SK-N-SH treated with all-trans-retinoic acid at 6 μM for 48 hours (cell line): ENCODE measurements at regions not wholly inside any gene's neighbourhood (a gene's known extent, or its start where the extent isn't known, plus 50 kb on each side); places are given as distances from the start of the nearest gene placed in this dataset.

Experiments used
- ATAC-seq: fragments of 200-7000 bp; cut with Tn5 transposase; 3 replicates; pipeline ENCODE4 v1.9.1; 2020; ENCODE audit warnings: mild to moderate bottlenecking, moderate library complexity
- ARNTL ChIP-seq: fragments of 450-650 bp; formaldehyde crosslinking; IDR thresholded peaks from 2 replicates; pipeline ENCODE4 v1.5.0; 2020; ENCODE audit warnings: low read depth, mild to moderate bottlenecking, moderate library complexity, borderline replicate concordance
- BACH2 ChIP-seq: fragments of 250-450 bp; sonication (Bioruptor Pico); IDR thresholded peaks from 2 replicates; pipeline ENCODE4 v1.9.0; 2021; ENCODE audit warnings: mild to moderate bottlenecking, borderline replicate concordance
- CSDC2 ChIP-seq: fragments of 250-450 bp; sonication (Bioruptor Pico); IDR thresholded peaks from 2 replicates; pipeline ENCODE4 v1.5.0; 2020; ENCODE audit warnings: mild to moderate bottlenecking, moderate library complexity
- ESRRG ChIP-seq: fragments of 250-450 bp; sonication (Bioruptor Pico); IDR thresholded peaks from 2 replicates; pipeline ENCODE4 v1.6.1; 2021; ENCODE audit warnings: mild to moderate bottlenecking
- GLIS3 ChIP-seq: fragments of 250-450 bp; sonication (Bioruptor Pico); IDR thresholded peaks from 2 replicates; pipeline ENCODE4 v1.5.0; 2020; ENCODE audit warnings: mild to moderate bottlenecking, moderate library complexity
- ISL1 ChIP-seq: fragments of 250-450 bp; sonication (Bioruptor Pico); IDR thresholded peaks from 2 replicates; pipeline ENCODE4 v2.1.2; 2022; ENCODE audit warnings: mild to moderate bottlenecking, moderate library complexity
- OSR1 ChIP-seq: fragments of 250-450 bp; sonication (Bioruptor Pico); IDR thresholded peaks from 2 replicates; pipeline ENCODE4 v1.8.0; 2022; ENCODE audit warnings: moderate library complexity, mild to moderate bottlenecking, inconsistent platforms
- PPARA ChIP-seq: fragments of 250-450 bp; sonication (Bioruptor Pico); IDR thresholded peaks from 2 replicates; pipeline ENCODE4 v1.5.0; 2020; ENCODE audit warnings: mild to moderate bottlenecking, borderline replicate concordance
- RARB ChIP-seq: fragments of 250-450 bp; sonication (Bioruptor Pico); IDR thresholded peaks from 2 replicates; pipeline ENCODE4 v1.8.0; 2021; ENCODE audit warnings: mild to moderate bottlenecking, moderate library complexity
- SNAI2 ChIP-seq: fragments of 250-450 bp; sonication (Bioruptor Pico); IDR thresholded peaks from 2 replicates; pipeline ENCODE4 v1.5.0; 2020; ENCODE audit warnings: mild to moderate bottlenecking, moderate library complexity
- TCF4 ChIP-seq: fragments of 250-450 bp; sonication (Bioruptor Pico); IDR thresholded peaks from 2 replicates; pipeline ENCODE4 v1.8.0; 2021; ENCODE audit warnings: mild to moderate bottlenecking, moderate library complexity, borderline replicate concordance
- TOX ChIP-seq: fragments of 250-450 bp; sonication (Bioruptor Pico); IDR thresholded peaks from 2 replicates; pipeline ENCODE4 v1.8.0; 2021; ENCODE audit warnings: mild to moderate bottlenecking, moderate library complexity, borderline replicate concordance
- ZC3H10 ChIP-seq: fragments of 250-450 bp; sonication (Bioruptor Pico); IDR thresholded peaks from 2 replicates; pipeline ENCODE4 v1.5.1; 2021; ENCODE audit warnings: mild to moderate bottlenecking, moderate library complexity
- ZFP3 ChIP-seq: fragments of 250-450 bp; sonication (Bioruptor Pico); IDR thresholded peaks from 2 replicates; pipeline ENCODE4 v1.5.0; 2020; ENCODE audit warnings: mild to moderate bottlenecking, moderate library complexity
- ZFP30 ChIP-seq: fragments of 450-650 bp; formaldehyde crosslinking; IDR thresholded peaks from 2 replicates; pipeline ENCODE4 v1.5.0; 2022; ENCODE audit warnings: mild to moderate bottlenecking, moderate library complexity
- ZNF565 ChIP-seq: fragments of 450-650 bp; formaldehyde crosslinking; conservative IDR thresholded peaks from 2 replicates; pipeline ENCODE4 v1.5.0; 2020; ENCODE audit warnings: low read depth, mild to moderate bottlenecking, moderate library complexity
- ZNF8 ChIP-seq: fragments of 450-650 bp; formaldehyde crosslinking; IDR thresholded peaks from 2 replicates; pipeline ENCODE4 v1.5.0; 2020; ENCODE audit warnings: mild to moderate bottlenecking, moderate library complexity
- TF ChIP-seq, protein P1 (sequence below): fragments of 250-450 bp; sonication (Bioruptor Pico); IDR thresholded peaks from 2 replicates; pipeline ENCODE4 v1.8.0; 2021; ENCODE audit warnings: low read depth, mild to moderate bottlenecking, moderate library complexity, borderline replicate concordance
- TF ChIP-seq, protein P2 (sequence below): fragments of 250-450 bp; sonication (Bioruptor Pico); IDR thresholded peaks from 2 replicates; pipeline ENCODE4 v1.5.1; 2021; ENCODE audit warnings: mild to moderate bottlenecking, moderate library complexity
- TF ChIP-seq, protein P3 (sequence below): fragments of 250-450 bp; sonication (Bioruptor Pico); IDR thresholded peaks from 2 replicates; pipeline ENCODE4 v1.5.1; 2020; ENCODE audit warnings: low read depth, mild to moderate bottlenecking, moderate library complexity
- TF ChIP-seq, protein P4 (sequence below): fragments of 250-450 bp; sonication (Bioruptor Pico); IDR thresholded peaks from 2 replicates; pipeline ENCODE4 v1.5.0; 2020; ENCODE audit warnings: mild to moderate bottlenecking, moderate library complexity
- TF ChIP-seq, protein P5 (sequence below): fragments of 250-450 bp; sonication (Bioruptor Pico); IDR thresholded peaks from 2 replicates; pipeline ENCODE4 v1.8.0; 2020; ENCODE audit warnings: mild to moderate bottlenecking, moderate library complexity, borderline replicate concordance

DNA sequence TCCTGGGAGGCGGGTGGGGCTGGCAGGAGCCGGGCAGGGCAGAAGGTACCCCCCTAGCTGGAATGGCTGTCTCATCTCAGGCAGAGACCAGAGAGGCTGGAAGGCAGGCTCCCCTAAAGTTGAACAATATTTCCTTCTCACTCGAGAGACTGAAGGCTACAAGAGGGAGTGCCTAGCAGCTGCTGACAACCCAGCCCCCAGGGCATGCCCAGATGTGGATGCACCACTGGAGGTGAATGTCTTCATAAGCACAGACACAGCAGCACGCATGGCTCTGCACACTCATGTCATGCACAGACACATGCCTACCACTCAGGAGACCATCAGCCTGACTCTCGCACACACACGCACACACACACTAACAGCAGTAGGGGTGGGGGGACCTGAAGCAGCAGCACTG is 179.0 kb downstream of the CCT6B start:
- no peak; the same call in 2 of the 3 replicates for ATAC-seq
- no peak for TF ChIP-seq BACH2
- TF ChIP-seq PPARA (CRISPR knock-in tag) = no peak
- TF ChIP-seq TOX (CRISPR knock-in tag) = no peak
- no peak for TF ChIP-seq ZFP30 (CRISPR knock-in tag)
- TF ChIP-seq CSDC2 (CRISPR knock-in tag) = no peak
- TF ChIP-seq ZFP3 = no peak
- TF ChIP-seq ZC3H10 (CRISPR knock-in tag) = no peak
- TF ChIP-seq, protein P1, sequence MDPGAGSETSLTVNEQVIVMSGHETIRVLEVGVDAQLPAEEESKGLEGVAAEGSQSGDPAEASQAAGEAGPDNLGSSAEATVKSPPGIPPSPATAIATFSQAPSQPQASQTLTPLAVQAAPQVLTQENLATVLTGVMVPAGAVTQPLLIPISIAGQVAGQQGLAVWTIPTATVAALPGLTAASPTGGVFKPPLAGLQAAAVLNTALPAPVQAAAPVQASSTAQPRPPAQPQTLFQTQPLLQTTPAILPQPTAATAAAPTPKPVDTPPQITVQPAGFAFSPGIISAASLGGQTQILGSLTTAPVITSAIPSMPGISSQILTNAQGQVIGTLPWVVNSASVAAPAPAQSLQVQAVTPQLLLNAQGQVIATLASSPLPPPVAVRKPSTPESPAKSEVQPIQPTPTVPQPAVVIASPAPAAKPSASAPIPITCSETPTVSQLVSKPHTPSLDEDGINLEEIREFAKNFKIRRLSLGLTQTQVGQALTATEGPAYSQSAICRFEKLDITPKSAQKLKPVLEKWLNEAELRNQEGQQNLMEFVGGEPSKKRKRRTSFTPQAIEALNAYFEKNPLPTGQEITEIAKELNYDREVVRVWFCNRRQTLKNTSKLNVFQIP = no peak
- no peak for TF ChIP-seq ISL1
- TF ChIP-seq OSR1 = no peak

DNA sequence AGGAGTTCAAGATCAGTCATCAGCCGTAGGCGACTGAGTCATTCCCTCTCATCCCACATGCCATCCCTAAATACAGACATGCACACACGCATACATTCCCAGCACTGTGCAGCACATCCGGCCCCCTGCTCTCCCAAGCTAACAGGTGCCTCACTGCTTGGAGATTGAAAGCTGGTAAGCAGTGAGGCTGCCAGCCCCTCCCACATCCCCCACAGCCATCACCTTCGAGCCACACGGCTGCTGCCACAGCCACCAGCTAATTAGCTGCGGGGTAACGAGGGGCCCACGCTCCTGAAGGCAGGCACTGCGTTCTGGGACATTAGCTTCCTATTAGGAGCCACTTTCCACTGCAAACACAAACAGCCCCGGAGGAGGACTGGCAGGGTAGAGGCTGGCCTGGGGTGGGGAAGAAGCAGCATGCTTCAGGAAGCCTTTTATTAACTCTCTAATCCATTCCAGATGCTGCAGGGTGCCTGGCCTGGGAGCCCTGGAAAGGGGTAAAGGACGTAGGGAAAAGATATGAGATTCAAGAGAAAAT is 179.6 kb downstream of the CCT6B start:
- ATAC-seq = peak; percentile 61

DNA sequence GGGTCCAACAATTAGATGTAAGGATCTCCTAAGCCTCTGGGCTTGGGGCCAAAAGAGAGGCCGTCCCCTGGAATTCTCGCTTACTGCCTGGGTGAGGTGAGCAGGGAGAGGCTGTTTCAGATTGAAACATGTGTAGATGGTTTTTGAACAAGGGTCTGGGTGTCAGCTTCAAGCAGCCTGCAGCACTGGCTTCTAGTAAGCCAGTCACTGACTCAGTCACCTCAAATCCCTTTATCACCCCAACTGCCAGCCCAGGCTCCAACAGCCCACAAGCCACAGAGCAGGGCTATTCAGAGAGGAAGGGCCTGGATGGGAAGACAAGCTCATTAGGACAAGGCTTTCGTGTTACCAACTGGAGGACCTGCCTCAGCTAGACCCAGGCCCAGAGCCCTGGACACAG is 180.2 kb downstream of the CCT6B start:
- TF ChIP-seq GLIS3 (CRISPR knock-in tag) (no peak), SNAI2 (CRISPR knock-in tag) (no peak), ISL1 (no peak)
- TF ChIP-seq, all 23 proteins: peak for 0
- no peak for ATAC-seq

More for the DNA sequence above, 179.6 kb downstream of the CCT6B start:
- TF ChIP-seq TCF4 (peak; percentile 94), ZC3H10 (CRISPR knock-in tag) (no peak)
- TF ChIP-seq, protein P2, sequence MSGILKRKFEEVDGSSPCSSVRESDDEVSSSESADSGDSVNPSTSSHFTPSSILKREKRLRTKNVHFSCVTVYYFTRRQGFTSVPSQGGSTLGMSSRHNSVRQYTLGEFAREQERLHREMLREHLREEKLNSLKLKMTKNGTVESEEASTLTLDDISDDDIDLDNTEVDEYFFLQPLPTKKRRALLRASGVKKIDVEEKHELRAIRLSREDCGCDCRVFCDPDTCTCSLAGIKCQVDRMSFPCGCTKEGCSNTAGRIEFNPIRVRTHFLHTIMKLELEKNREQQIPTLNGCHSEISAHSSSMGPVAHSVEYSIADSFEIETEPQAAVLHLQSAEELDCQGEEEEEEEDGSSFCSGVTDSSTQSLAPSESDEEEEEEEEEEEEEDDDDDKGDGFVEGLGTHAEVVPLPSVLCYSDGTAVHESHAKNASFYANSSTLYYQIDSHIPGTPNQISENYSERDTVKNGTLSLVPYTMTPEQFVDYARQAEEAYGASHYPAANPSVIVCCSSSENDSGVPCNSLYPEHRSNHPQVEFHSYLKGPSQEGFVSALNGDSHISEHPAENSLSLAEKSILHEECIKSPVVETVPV (CRISPR knock-in tag) = no peak
- TF ChIP-seq, protein P3, sequence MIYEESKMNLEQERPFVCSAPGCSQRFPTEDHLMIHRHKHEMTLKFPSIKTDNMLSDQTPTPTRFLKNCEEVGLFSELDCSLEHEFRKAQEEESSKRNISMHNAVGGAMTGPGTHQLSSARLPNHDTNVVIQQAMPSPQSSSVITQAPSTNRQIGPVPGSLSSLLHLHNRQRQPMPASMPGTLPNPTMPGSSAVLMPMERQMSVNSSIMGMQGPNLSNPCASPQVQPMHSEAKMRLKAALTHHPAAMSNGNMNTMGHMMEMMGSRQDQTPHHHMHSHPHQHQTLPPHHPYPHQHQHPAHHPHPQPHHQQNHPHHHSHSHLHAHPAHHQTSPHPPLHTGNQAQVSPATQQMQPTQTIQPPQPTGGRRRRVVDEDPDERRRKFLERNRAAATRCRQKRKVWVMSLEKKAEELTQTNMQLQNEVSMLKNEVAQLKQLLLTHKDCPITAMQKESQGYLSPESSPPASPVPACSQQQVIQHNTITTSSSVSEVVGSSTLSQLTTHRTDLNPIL (CRISPR knock-in tag) = no peak

DNA sequence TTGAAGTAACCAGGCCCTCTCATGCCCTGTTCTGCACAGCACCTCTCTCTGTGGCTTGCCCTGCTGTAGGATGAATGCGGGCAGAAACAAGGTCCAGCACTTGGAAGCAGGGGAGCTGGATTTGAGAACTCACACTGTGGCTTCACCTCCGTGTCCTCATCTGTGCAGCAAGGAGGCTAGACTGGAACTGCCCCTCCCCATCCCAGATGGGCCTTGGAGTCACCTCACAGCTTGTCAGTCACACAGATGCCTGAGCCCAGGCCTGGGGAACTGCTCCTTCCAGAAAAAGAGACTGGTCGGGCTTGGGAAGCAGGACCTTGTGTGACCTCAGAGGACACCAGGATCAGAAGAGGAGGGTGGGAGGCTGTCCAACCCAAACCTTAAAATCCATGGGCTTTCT is 180.8 kb downstream of the CCT6B start:
- no peak for ATAC-seq
- TF ChIP-seq TCF4 (no peak), CSDC2 (CRISPR knock-in tag) (no peak), ZNF8 (CRISPR knock-in tag) (no peak), ESRRG (CRISPR knock-in tag) (no peak), RARB (CRISPR knock-in tag) (no peak), TOX (CRISPR knock-in tag) (no peak), GLIS3 (CRISPR knock-in tag) (no peak), ISL1 (no peak), ARNTL (CRISPR knock-in tag) (no peak), ZFP3 (no peak), ZC3H10 (CRISPR knock-in tag) (no peak), SNAI2 (CRISPR knock-in tag) (no peak), PPARA (CRISPR knock-in tag) (no peak), ZNF565 (CRISPR knock-in tag) (no peak)
- TF ChIP-seq, protein P3 (CRISPR knock-in tag) = no peak
- TF ChIP-seq, protein P1 = no peak
- TF ChIP-seq, protein P4, sequence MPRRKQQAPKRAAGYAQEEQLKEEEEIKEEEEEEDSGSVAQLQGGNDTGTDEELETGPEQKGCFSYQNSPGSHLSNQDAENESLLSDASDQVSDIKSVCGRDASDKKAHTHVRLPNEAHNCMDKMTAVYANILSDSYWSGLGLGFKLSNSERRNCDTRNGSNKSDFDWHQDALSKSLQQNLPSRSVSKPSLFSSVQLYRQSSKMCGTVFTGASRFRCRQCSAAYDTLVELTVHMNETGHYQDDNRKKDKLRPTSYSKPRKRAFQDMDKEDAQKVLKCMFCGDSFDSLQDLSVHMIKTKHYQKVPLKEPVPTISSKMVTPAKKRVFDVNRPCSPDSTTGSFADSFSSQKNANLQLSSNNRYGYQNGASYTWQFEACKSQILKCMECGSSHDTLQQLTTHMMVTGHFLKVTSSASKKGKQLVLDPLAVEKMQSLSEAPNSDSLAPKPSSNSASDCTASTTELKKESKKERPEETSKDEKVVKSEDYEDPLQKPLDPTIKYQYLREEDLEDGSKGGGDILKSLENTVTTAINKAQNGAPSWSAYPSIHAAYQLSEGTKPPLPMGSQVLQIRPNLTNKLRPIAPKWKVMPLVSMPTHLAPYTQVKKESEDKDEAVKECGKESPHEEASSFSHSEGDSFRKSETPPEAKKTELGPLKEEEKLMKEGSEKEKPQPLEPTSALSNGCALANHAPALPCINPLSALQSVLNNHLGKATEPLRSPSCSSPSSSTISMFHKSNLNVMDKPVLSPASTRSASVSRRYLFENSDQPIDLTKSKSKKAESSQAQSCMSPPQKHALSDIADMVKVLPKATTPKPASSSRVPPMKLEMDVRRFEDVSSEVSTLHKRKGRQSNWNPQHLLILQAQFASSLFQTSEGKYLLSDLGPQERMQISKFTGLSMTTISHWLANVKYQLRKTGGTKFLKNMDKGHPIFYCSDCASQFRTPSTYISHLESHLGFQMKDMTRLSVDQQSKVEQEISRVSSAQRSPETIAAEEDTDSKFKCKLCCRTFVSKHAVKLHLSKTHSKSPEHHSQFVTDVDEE = no peak
- TF ChIP-seq, protein P5, sequence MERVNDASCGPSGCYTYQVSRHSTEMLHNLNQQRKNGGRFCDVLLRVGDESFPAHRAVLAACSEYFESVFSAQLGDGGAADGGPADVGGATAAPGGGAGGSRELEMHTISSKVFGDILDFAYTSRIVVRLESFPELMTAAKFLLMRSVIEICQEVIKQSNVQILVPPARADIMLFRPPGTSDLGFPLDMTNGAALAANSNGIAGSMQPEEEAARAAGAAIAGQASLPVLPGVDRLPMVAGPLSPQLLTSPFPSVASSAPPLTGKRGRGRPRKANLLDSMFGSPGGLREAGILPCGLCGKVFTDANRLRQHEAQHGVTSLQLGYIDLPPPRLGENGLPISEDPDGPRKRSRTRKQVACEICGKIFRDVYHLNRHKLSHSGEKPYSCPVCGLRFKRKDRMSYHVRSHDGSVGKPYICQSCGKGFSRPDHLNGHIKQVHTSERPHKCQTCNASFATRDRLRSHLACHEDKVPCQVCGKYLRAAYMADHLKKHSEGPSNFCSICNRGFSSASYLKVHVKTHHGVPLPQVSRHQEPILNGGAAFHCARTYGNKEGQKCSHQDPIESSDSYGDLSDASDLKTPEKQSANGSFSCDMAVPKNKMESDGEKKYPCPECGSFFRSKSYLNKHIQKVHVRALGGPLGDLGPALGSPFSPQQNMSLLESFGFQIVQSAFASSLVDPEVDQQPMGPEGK (CRISPR knock-in tag) = no peak
